GM23338 (cell line): ENCODE measurements at regions not wholly inside any gene's neighbourhood (a gene's known extent, or its start where the extent isn't known, plus 50 kb on each side); places are given as distances from the start of the nearest gene placed in this dataset.
"Not testable (repeated sequence)": the region's sequence is repeated elsewhere in the genome, so short reads cannot be mapped to it uniquely, and the experiment has no call there.

ENCODE experiments used
- ATAC-seq: fragments of 200-7000 bp; cut with Tn5 transposase; 3 replicates; pipeline ENCODE4 v1.9.1; 2020
- DNase-seq: peaks from one replicate; pipeline ENCODE4 v3.0.0-alpha.2; 2015; ENCODE audit warnings: low spot score
- H2AFZ ChIP-seq: fragments of 200-600 bp; sonication (generic); 2 replicates; pipeline ENCODE4 v1.8.0; 2016; ENCODE audit warnings: antibody characterized with exemption, mild to moderate bottlenecking, moderate library complexity
- H3F3A ChIP-seq: fragments of 200-600 bp; sonication (generic); replicated peaks from 2 replicates; pipeline ENCODE4 v1.8.0; 2017; ENCODE audit warnings: antibody characterized with exemption, mixed run types, low read depth
- H3K27ac ChIP-seq: fragments of 200-600 bp; sonication (generic); 2 replicates; pipeline ENCODE4 v1.6.1; 2016; ENCODE audit warnings: low read depth
- H3K27me3 ChIP-seq: fragments of 200-600 bp; sonication (generic); 2 replicates; pipeline ENCODE4 v1.8.0; 2016; ENCODE audit warnings: mild to moderate bottlenecking, mixed run types, moderate library complexity; ENCODE audit not compliant: insufficient read depth
- H3K36me3 ChIP-seq: fragments of 200-600 bp; sonication (generic); 2 replicates; pipeline ENCODE4 v1.8.0; 2016; ENCODE audit warnings: mild to moderate bottlenecking; ENCODE audit not compliant: insufficient read depth
- H3K4me1 ChIP-seq: fragments of 200-600 bp; sonication (generic); 2 replicates; pipeline ENCODE4 v1.8.0; 2016; ENCODE audit warnings: mild to moderate bottlenecking, moderate library complexity; ENCODE audit not compliant: insufficient read depth
- H3K4me2 ChIP-seq: fragments of 200-600 bp; sonication (generic); 2 replicates; pipeline ENCODE4 v1.7.1; 2017; ENCODE audit warnings: mixed run types
- H3K4me3 ChIP-seq: fragments of 200-600 bp; sonication (generic); 2 replicates; pipeline ENCODE4 v1.6.1; 2016; ENCODE audit warnings: mixed run types
- H3K79me2 ChIP-seq: fragments of 200-600 bp; sonication (generic); replicated peaks from 2 replicates; pipeline ENCODE4 v1.8.0; 2017; ENCODE audit warnings: mild to moderate bottlenecking; ENCODE audit not compliant: insufficient read depth
- H3K9me2 ChIP-seq: fragments of 200-600 bp; sonication (generic); 2 replicates; pipeline ENCODE4 v1.8.0; 2017; ENCODE audit not compliant: insufficient read depth
- H4K20me1 ChIP-seq: fragments of 200-600 bp; sonication (generic); replicated peaks from 2 replicates; pipeline ENCODE4 v1.8.0; 2017; ENCODE audit warnings: mild to moderate bottlenecking; ENCODE audit not compliant: insufficient read depth
- H3K27ac Mint-ChIP-seq: 2 replicates; pipeline ENCODE4 v1.8.0; 2020; ENCODE audit warnings: inconsistent platforms, mild to moderate bottlenecking, moderate library complexity, mixed read lengths
- H3K27me3 Mint-ChIP-seq: 3 replicates; pipeline ENCODE4 v1.8.0; 2022; ENCODE audit warnings: low read depth, mild to moderate bottlenecking, moderate library complexity, mixed read lengths, inconsistent platforms; ENCODE audit not compliant: insufficient read depth, poor library complexity
- H3K36me3 Mint-ChIP-seq: 3 replicates; pipeline ENCODE4 v1.8.0; 2021; ENCODE audit warnings: low read depth, mild to moderate bottlenecking, inconsistent platforms, moderate library complexity, mixed read lengths
- H3K4me1 Mint-ChIP-seq: 3 replicates; pipeline ENCODE4 v1.8.0; 2020; ENCODE audit warnings: mild to moderate bottlenecking, inconsistent platforms, mixed read lengths
- H3K4me3 Mint-ChIP-seq: 3 replicates; pipeline ENCODE4 v1.8.0; 2021; ENCODE audit warnings: moderate library complexity, mild to moderate bottlenecking, inconsistent platforms, mixed read lengths
- H3K9me3 Mint-ChIP-seq: 3 replicates; pipeline ENCODE4 v1.8.0; 2020; ENCODE audit warnings: moderate library complexity, mild to moderate bottlenecking, inconsistent platforms, mixed read lengths
- CREB1 ChIP-seq: fragments of 250-450 bp; sonication (Bioruptor Pico); IDR thresholded peaks from 2 replicates; pipeline ENCODE4 v1.5.0; 2020; ENCODE audit warnings: low read depth, mild to moderate bottlenecking, moderate library complexity
- ETS1 ChIP-seq: IDR thresholded peaks from 2 replicates; pipeline ENCODE4 v1.6.1; 2016; ENCODE audit warnings: antibody characterized with exemption
- EZH2 ChIP-seq: fragments of 200-600 bp; sonication (generic); IDR thresholded peaks from one replicate; pipeline ENCODE4 v1.8.0; 2017; ENCODE audit warnings: antibody characterized with exemption, mild to moderate bottlenecking, low read depth; ENCODE audit not compliant: unreplicated experiment
- JUNB ChIP-seq: IDR thresholded peaks from one replicate; pipeline ENCODE4 v1.6.1; 2016; ENCODE audit warnings: antibody characterized with exemption; ENCODE audit not compliant: unreplicated experiment
- NANOG ChIP-seq: IDR thresholded peaks from 2 replicates; pipeline ENCODE4 v1.6.1; 2016; ENCODE audit warnings: antibody characterized with exemption, borderline replicate concordance
- POLR2AphosphoS5 ChIP-seq: IDR thresholded peaks from 2 replicates; pipeline ENCODE4 v1.6.1; 2016; ENCODE audit warnings: antibody characterized with exemption, low read depth
- REST ChIP-seq: IDR thresholded peaks from one replicate; pipeline ENCODE4 v1.6.1; 2018; ENCODE audit warnings: antibody characterized with exemption; ENCODE audit not compliant: unreplicated experiment
- STAT1 ChIP-seq: IDR thresholded peaks from one replicate; pipeline ENCODE4 v1.6.1; 2016; ENCODE audit warnings: antibody characterized with exemption; ENCODE audit not compliant: unreplicated experiment
- ZNF114 ChIP-seq: fragments of 250-450 bp; sonication (Bioruptor Pico); IDR thresholded peaks from 2 replicates; pipeline ENCODE4 v1.5.0; 2020; ENCODE audit warnings: mild to moderate bottlenecking, moderate library complexity
- ZNF331 ChIP-seq: fragments of 250-450 bp; sonication (Bioruptor Pico); IDR thresholded peaks from 2 replicates; pipeline ENCODE4 v1.5.0; 2020; ENCODE audit warnings: low read depth, mild to moderate bottlenecking, moderate library complexity

GRCh38 chr1:4256351-4256750 is 356.3 kb upstream of the C1orf174 start:
- no peak overlapping the region for H3K4me3 Mint-ChIP-seq
- Histone ChIP-seq H3K9me2 (no peaks in the 10 kb centered on the region), H2AFZ (no peak overlapping the region), H3K4me2 (no peak overlapping the region), H3K4me3 (no peak overlapping the region), H3K27me3 (no peaks in the 10 kb centered on the region), H4K20me1 (no peaks in the 10 kb centered on the region), H3F3A (no peaks in the 10 kb centered on the region), H3K4me1 (no peaks in the 10 kb centered on the region), H3K79me2 (no peaks in the 10 kb centered on the region), H3K27ac (no peak overlapping the region), H3K36me3 (no peaks in the 10 kb centered on the region; the same call in 1 of the 2 replicates)
- ATAC-seq (no peak), DNase-seq (no peak)
- TF ChIP-seq POLR2AphosphoS5 (no peak), CREB1 (CRISPR knock-in tag) (no peak), REST (no peak), JUNB (no peak), ZNF114 (no peak), STAT1 (no peak), NANOG (no peak), ETS1 (no peak), EZH2 (no peak), ZNF331 (CRISPR knock-in tag) (no peak)
- H3K36me3 Mint-ChIP-seq = peaks cover 34% of the 10 kb centered on the region
- H3K27me3 Mint-ChIP-seq = no peaks in the 10 kb centered on the region
- no peak overlapping the region for H3K27ac Mint-ChIP-seq
- no peaks in the 10 kb centered on the region for H3K4me1 Mint-ChIP-seq
- H3K9me3 Mint-ChIP-seq = peaks cover 94% of the 10 kb centered on the region

- not testable (repeated sequence) for H3K4me2 ChIP-seq, H3K4me3 ChIP-seq, H3K79me2 ChIP-seq, H2AFZ ChIP-seq, ATAC-seq, H3F3A ChIP-seq, H3K27ac Mint-ChIP-seq, H3K36me3 ChIP-seq, H3K27ac ChIP-seq, H4K20me1 ChIP-seq, H3K4me1 Mint-ChIP-seq, H3K27me3 ChIP-seq, H3K4me1 ChIP-seq, H3K9me2 ChIP-seq, H3K27me3 Mint-ChIP-seq, DNase-seq, H3K4me3 Mint-ChIP-seq
- peaks cover 33% of the 10 kb centered on the region; the same call in 2 of the 3 replicates for H3K36me3 Mint-ChIP-seq
- peaks cover 96% of the 10 kb centered on the region for H3K9me3 Mint-ChIP-seq
Observed at GRCh38 chr1:4258146-4258777, 358.2 kb upstream of the C1orf174 start.
